SIG-M5 (cell line): ENCODE measurements at regions not wholly inside any gene's neighbourhood (a gene's known extent, or its start where the extent isn't known, plus 50 kb on each side); places are given as distances from the start of the nearest gene placed in this dataset.

Source experiments
- DNase-seq: peaks from one replicate; lab custom pipeline; 2025; lab: John Stamatoyannopoulos, UW

DNA sequence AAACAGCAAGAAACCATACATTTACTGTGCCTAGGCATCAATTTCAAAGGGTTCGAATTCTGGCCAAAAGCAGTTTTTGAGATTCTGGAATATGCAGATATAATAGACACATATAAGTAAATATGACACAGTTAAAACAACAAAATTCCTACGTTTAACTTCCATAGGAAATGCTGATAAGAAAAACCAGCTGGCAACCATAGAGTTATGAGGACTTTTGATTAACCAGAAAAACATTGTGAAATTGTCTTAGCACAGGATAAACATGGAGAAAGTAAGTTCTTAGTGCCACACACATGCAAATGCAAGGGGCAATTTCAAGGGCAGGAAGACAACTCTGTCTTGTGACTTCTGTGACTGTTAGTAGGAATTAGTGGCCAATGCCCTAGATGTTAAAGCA, 702.1 kb downstream of the TNS3 start:
- DNase-seq: no peak

DNA sequence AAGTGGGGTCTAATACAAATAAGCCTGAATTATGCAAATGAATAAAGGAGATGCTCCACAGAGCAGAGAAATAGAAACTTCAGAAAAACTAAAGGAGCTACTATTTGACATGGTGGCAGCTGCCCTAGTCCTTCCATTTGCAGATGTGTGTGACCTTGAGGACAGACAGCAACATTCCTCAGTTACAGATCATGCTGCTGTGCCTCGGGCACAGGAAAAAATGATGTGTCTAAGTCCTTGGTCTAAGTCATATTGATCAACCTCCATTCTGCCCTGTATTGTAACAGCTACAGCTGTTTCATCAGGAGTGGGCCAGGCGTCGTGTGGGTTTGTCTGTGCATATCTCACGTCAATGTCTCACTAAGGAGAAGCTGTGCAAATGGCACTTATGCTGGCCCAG, 710.4 kb downstream of the TNS3 start:
- DNase-seq: no peak

DNA sequence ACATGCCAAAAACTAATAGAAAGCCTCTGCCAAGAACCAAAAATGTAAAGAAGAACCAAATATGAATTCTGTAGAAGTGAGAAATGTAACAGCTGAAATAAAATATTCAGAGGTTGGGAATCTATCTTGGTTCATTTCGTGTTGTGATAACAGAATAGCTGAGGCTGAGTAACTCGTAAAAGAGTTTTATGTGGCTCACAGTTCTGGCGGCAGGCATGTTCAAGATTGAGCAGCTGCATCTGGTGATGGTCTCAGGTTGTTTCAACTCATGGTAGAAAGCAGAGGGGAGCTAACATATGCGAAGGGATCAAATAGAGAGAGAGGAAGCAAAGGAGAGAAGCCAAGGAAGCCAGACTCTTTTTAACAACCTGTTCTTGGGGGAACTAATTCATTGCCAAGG, 717.2 kb downstream of the TNS3 start:
- no peak for DNase-seq

DNA sequence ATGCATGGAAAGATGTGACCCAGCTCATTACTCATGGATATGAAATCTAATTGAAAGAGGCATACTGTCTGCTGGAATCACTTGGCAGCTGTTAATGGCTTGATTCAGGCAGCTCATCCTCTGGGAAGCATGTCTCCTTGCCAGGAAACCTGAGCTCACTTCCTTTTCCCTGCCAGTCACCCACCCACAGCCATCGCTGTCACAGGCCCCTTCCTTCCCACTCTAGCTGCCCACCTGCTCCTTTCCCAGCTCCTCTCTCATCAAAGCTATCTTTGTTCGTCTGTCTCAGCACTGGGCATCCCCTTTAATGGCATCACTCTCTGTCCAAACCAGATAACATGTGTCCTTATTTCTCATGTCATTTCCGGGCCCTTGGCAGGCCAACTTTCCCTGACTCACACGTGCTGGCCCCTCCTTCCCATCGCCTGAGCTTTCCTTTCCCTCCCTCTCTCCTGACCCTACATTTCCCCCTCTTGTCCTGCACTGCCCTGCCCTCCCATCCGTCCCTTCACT, 721.9 kb downstream of the TNS3 start:
- no peak for DNase-seq

DNA sequence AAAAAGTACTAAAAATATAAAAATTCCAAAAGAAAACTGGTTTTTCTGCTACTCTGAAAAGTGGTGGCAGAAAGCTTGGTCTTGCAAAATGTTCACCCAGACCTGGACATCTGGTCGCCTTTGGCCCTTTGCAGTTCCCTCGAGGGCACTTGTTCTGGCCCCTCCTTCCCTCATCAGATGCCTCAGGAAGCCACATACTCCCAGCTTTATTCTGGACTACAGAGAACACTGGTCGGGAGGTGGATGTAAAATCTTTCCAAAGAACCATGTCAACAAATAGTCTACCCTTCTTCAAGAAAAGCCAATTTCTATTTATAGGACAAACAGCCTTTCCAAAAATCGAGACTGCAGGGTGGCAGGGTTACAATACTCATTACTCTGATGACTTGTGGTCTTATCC, 726.1 kb downstream of the TNS3 start:
- no peak for DNase-seq

DNA sequence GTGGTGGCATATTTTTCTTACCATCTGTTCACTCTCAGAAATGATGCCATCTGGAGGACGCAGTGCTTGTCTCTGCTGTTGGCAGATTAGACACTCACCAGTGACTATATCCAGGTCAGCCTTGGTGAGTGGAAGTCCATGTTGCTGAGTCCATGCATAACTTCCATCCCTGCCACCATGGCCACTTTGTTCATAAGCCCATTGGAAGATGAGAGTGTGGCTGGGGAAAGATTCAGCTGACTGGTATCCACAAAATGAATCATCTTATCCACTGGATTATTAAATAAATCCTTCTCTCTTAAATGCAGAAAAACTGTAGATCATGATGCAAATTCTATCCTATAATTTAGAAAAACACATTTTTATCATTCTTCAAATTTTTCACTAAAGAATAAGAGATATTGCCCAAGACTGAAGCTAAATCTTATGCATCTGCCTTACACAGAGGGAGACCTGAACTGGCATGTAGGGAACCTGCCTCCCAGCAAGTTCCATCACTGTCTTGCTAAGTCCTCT, 726.9 kb downstream of the TNS3 start:
- DNase-seq: no peak

DNA sequence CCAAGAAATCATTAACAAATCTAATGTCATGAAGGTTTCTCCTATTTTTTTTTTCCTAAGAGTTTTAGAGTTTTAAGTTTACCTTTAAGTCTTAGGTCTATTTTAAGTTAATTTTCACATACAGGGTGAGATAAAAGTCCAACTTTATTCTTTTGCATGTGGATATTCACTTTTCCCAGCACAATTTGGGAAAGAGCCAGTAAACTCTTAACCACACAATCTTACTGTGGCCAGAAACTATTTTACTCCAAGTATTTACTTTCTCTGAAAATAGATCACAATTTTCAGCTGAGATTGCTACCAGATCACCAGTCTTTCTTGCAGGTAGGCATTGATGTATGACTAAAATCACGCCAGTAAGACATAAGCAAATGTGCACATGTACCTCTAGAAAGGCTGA, 728.5 kb downstream of the TNS3 start:
- DNase-seq: no peak

DNA sequence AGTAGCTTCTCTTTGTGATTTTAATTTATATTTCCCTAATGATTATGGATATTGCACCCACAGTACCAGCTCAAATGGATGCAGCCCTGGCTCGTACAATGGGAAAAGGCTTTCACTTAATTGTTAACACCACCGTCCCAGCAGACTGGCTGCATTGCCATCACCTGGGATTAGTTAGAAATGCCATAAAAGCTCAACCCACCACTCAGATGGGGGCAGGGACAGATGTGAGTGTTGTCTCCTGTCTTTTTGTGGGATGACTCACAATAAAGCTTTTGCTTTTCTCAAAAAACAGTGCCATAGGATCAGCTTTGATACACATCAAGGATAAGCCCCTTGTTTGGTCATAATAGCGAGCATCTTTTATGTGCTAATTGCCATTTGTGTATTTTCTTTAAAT, 729.1 kb downstream of the TNS3 start:
- DNase-seq: no peak

DNA sequence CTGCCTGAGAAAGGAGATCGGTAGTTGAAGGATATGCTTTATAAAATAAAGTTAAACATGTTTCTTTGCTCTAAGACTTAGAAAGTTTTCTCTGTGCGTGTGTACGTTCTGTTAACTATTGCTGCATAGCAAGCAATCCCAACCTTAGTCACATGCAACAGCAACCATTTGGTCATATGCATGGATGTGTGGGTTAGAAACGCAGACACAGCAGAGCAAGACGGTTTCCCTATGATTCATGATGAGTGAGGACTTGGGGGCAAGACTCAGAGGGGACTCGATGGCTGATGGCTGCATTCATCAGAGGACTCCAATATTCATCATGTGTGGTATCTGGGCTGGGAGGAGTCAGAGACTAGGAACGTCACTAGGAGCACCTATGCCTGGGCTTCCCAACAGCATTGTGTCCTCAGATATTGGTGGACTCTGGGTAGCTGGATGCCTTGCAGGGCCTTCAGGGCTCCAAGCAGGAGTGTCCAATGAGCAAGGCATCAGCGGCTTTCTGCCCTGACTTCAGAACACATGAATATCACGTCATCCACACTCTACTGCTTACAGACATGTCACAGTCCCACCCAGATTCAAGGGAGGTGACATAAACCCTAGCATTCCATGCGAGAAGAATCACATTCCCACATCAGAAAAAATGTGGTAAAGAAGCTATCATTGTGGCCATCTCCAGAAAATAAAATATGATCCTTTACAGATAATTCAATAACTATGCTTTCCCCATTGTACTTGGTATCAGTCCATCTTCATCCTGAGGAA, 731.2 kb downstream of the TNS3 start:
- no peak for DNase-seq

DNA sequence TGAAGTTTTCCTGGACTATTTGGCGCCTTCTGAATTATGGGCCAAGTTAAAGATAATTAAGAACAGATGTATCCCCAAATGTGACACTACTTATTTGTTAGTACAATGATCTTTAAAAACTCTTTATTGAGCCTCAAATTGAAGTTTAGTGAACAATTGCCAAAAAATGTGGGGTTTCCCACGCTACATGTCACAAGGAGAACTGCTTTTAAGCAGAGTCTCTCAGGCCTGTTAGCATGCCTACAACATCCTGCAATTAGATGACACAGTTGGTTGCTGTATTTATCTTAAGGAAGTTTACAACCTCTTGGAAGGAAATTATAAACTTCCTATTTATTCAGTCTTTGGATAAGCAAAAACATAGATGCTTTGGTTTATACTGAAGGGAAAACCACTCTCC, 733.0 kb downstream of the TNS3 start:
- DNase-seq: no peak

DNA sequence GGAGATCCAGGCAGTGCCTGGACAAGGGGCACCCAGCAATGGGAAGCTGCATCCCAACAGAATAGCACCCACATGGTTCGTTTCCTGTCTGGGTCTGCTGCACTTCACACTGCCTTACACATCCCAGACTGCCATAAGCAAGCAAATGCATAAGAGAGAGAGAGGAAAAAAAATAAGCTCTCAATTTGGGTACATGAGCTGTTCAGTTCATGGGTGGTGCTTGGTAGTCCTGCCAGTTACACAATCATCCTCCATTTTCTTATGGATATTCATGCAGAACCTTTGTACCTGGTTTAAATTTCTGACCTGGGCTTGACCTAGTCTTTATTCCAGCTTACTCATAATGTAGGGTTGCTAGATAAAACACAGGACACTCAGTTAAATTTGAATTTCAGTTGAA, 733.6 kb downstream of the TNS3 start:
- no peak for DNase-seq

DNA sequence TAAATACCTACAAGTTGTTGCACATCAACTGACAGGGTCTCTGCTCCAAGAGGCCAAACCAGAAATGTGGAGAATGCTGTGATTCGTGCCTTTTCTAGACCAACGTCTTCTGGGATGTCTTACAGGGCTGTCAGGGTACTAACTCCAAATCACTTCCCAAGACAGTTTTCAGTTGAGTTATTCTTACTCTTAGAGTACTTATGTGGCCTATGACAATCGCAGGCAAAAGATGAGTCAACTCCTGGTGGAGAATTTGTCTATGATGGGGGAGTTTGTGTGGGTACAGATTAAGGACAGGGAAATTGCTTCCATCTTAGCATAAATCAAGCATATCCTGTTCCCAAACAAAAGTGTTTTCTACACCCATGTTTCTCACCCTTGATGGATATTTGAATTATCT, 734.8 kb downstream of the TNS3 start:
- DNase-seq: no peak

DNA sequence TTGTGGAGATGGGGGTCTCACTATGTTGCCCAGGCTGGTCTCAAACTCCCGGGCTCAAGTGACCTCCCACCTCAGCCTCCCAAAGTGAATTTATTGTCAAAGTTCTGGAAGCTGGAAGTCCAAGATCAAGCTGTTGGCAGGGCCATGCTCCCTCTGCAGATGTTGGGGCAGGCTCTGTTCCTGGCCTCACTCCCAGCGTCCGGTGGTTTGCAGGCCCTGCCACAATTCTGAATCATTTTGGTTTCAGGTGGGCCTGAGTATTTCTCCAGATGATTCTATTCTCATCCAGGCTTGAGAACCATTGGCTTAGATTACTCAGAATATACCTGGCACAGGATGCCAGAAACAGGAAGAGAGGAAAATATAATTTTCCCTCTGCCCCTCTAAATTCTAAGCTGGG, 737.4 kb downstream of the TNS3 start:
- DNase-seq: no peak

DNA sequence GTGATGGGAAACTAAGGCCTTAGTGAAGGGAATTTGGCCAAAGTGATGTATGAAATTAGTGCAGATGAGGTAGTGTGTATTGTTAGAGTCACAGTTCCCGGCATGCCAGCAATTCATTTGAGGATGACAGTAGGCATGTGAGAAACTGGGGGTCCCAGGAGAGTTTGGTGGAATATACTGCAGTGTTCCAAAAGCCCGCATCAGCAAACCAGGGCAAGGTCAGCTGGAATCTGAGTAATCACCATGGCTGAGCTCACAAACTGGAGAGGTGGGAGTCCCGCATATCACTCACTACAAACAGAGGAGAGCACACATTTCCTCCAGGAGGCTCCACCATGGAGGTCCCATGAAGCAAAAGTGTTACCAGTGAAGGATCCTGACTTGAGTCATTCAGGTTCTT, 740.7 kb downstream of the TNS3 start:
- DNase-seq: no peak

DNA sequence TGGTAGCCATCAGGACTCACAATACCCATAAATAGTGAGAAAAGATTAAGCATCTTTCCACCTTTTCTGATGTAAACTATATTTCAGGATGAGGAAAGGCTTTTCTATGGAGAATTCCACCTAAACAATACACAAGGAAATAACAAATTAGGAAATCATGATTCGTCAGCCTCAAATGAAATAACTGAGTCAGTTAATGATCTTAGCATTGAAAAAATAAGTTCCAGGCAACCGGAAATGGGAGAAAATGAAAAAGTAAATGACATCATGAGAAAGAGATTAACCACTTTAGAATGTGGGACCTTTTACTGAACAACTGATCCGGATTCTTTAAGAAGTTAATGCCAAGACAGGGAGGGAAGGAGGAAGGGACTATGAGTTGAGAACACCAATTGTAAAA, 742.3 kb downstream of the TNS3 start:
- no peak for DNase-seq

DNA sequence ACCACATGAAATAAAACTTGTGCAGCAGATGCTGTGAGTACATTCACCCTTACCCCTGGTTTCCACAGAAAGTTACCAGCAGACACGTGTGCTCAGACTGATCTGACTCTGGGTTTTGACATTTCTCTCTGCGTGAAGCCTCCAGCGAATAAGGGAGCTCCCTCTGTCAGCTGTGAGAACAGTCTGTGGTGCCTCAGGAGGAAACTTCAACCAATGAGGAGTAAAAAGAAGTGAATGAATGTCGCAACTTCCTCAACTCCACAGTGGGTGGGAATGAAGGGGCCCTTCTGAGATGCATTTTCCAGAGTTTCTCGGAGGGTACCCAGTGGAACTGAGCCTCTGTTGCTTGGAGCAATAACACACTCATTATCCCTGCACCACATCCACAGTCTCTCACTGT, 743.4 kb downstream of the TNS3 start:
- no peak for DNase-seq

DNA sequence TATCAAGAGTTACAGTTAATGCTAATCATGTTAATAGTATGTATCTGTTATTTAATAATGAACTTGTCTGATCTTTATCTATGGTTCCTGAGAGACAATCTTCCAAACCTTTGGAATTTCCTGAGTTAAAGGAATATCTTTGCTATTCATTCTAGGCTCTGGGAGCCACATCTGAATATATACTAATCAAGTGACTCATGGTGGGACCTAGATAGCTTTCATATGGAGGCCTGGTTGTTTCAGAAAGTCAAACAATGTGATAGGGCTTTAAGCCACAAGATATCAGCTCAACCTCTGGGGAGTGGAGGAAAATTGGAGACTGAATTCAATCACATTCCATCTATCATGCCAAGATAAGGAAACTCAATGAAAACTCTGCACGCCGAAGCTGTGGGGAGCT, 746.4 kb downstream of the TNS3 start:
- DNase-seq: no peak

DNA sequence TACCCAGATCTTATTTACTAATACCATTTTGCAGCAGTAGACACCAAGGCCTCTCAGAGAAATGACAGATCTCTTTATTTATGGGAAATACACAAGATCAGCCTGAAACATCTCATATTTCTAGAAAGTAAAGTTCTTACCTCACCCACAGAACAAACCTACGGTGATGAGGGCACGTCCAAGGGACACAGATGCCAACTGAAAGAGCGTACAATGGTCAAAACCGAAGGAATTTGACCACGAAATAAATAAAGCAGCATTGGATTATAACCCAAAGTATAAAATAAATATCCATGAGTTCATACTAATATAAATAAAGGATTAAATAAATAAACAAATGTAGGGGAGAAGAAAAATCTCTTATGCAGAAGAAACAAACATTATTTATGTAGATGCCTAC, 747.0 kb downstream of the TNS3 start:
- no peak for DNase-seq

DNA sequence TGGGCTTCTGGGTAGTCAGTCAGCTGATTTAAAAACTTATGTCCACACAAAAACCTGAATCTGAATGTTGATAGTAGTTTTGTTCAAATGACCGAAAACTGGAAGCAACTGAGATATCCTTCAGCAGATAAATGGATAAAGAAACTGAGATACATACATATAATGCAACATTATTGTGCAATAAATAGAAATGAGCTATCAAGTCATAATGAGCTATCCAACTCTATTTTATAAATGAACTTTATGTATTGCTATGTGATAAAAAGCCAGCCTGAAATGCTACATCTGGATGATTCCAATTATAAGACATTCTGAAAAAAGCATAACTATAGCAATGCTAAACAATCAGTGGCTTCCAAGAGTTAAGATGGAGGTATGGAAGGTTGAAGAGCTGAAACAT, 748.7 kb downstream of the TNS3 start:
- no peak for DNase-seq

DNA sequence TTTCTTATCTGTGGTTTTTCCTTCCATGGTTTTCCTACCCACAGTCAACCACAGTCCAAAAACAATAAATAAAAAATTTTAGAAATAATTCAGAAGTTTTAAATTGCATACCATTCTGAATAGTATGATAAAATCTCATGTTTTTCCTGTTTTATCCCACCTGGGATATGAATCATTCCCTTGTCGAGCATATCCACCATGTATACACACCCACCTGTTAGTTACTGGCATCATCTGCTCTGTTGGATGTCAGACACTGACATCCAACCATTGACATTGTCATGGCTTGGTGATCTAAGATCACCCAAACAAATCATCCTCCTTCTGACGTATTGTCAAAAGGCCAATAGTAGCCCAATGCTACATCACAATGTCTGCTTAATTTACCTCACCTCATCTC, 749.8 kb downstream of the TNS3 start:
- no peak for DNase-seq

DNA sequence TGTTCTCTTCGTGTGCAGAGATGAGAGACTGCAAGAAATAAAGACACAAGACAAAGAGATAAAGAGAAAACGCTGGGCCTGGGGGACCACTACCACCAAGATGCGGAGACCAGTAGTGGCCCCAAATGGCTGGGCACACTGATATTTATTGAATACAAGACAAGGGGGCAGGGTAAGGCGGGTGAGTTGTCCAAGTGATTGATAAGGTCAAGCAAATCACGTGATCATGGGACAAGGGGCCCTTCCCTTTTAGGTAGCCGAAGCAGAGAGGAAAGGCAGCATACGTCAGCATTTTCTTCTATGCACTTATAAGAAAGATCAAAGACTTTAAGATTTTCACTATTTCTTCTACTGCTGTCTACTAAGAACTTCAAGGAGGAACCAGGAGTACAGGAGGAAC, 762.1 kb downstream of the TNS3 start:
- DNase-seq: no peak

DNA sequence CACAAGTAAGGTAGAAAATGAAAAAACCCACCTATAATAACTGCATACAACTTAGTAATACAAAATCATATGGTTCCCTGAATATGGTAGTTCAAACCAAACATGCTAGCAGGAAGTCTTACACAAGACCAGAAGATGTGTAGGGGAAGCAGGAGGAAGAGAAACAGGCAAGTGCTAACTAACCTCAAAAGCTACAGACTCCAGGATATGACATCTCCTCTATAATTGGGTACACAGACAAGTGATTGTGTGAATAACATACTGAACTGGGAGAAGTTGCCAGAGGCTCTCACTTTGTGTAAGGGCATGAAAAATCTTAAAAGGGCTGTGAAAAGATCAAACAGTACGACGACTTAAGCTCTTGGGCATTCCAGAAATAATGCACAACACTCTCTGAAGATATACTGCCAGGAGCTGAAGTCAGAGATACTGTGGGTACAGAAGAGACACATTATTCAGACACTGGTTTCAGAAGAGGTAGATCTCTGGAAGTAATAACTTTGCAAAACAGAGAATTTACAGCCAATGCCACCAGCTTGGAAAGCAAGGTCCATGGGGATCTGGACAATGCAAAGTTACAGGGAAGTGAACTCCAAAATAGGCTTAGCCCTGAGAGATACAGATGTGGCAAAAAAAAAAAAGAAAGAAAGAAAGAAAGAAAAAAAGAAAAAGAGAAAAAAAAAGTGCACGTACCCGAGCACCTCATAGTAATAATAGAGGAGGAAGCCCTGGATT, 767.2 kb downstream of the TNS3 start:
- no peak for DNase-seq

DNA sequence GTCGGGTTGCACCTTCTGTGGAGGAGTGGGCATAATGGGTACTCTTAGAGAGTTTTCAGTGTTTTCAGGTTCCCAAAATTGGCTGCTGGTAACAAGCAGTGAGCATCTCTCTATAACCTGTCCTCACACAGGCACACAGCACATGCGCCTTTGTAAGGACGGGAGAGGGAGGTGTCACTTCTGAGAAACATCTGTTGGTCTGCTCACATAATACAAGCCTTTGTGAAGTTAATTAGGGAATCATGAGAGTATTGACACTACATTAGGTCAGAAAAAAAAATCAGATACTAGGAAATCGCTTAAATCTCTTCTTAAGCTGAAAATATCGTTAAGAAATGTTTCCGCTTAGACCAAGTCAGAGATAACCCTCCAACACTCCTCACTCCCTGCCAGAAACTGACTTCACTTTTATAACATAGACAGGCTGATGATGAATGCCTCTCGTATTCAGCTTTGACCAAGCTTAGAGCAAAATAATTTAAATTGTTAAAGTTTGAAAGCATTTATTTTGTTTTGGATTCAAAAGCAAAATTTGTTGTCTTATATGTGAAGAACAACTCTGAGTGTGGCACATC, 769.7 kb downstream of the TNS3 start:
- no peak for DNase-seq
